NCI-H187 treated with DMSO at 0.1 percent for 48 hours (cell line): ENCODE measurements at regions not wholly inside any gene's neighbourhood (a gene's known extent, or its start where the extent isn't known, plus 50 kb on each side); places are given as distances from the start of the nearest gene placed in this dataset.

ENCODE experiments used
- DNase-seq: peaks from one replicate; lab custom pipeline; 2025; lab: John Stamatoyannopoulos, UW

DNA sequence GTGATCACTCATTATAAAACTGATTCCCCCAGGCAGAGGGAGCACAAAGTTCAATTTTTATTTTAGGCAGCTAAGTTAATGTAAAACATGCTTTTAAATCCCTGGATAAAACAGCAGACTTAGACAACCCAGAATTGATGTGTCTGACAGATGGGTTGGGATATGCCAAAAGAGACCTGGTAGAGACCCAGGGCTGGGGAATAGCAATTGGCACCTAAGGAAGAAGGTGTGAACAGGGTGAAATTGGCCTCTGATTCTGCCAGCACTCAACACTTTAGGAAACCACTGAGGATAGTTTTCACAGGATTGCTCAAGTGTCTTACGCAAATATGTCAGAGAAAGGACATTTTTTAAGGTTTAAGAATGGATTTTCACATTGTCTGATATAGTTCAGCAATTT is 938.2 kb upstream of the CDH8 start:
- no peak for DNase-seq

DNA sequence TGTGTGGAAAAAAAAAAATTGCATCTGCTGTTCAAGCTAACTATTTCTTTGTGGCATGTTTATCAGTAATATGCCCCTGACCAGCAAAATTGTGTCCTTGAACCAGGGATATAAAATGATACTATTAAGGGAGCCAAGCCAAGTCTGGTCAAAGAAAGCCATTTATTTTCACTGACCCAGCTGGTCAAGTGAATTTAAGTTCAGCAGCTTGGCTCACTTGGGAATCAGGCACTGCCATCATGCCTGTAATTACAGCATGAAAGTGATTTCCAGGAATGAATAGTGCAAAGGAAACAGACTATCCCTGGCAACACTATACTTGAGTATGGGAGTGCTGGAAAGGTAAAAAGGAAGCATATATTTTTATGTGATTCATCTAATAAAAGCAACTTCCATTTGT is 934.6 kb upstream of the CDH8 start:
- DNase-seq: no peak

DNA sequence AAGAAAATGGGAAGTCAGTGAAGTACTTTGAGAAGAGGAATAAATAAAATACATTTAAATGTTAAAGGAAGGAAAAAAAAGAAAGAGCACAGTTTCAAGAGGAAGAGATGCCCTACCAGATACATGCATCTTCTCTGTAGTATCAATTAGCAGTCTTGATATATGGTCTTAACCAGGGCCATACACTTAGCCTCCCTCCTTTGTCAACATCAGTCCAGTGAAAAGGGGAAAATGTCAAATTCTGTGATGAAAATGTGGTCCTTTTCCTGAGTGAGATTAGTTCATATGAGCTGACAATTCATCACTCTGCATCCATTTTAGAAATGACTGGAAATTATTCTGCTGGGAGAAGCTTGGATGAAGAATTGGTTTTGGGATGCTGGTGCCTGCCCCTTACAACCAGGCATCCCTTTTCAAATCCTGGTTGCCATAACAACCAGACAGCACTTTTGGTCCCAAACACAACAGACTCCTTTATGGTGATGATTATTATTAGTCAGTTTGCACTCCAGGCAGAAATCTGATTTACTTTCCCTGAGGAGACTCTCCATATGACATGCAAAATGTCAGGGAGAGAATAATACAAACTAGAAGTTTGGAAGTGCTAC is 933.6 kb upstream of the CDH8 start:
- no peak for DNase-seq

DNA sequence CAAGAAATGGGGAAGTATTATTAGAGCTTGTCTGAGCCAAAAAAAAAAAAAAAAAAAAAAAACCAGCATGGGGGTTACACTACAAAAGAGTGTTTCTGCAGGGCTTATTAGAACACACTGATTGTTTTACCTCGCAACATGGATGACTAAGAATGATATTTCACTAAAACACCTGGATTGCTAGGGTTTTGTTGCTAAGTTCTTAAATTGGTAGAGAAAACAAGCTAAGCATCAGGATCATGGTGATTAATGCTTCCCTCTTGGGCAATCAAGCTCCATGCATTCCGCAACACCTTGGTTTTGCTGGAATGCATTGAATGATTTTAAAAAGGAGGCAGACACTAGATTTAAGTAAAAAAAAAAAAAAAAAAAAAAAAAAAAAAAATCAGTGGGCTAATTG is 931.4 kb upstream of the CDH8 start:
- DNase-seq: no peak

DNA sequence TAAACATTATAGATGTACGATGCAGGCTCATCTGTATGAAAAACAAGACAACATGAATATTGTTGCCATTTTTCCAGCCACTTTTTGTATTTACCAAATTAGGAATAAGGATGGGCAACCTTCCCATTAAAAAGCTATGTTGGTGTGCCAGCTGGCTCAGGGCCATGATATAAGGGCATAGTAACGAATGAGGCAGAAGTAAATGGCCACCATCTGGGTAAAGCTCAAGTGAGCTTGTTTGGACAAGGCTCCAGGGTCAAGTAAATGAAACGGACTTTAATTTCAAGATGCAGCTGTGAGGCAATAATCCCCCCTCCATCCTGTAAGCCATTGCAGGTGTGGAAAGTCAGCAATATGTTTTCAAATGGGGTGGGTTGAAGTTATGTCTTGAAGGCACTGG is 930.9 kb upstream of the CDH8 start:
- DNase-seq: no peak

DNA sequence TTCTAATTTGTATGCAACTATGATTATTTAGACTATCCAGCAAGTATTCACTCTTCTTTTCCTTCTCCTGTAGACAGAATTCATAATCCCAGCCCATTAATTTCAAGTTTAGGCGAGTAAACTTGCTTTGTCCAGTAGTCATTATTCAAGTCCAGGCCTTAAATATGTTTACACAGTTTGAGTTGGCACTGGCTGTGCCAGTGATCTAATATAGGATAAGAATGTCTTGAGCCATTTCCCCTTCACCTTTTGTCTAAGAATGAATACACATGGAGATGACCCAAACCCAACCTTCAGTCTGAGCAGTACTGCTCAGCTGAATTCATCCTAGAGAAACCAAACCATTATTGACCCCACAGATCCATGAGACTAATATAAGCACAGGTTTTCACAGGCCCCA is 930.4 kb upstream of the CDH8 start:
- no peak for DNase-seq

DNA sequence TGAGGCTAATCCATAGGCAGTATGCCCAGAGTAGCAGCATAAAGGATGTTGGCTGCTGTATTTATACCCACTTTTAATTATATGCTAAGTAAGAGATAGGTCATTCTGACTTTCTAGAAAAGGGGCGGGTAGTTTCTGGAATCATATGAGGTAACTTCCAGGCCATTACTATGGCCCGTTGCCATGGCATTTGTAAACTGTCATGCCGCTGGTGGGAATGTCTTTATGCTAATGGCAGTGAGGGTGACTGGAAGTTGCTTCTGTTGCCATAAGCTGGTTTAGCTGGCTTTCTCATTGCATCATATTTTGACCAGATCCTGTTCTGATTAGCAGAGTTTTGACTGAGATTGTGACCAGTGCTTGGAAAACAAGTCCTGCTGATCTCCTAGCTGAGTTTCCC is 929.6 kb upstream of the CDH8 start:
- no peak for DNase-seq

DNA sequence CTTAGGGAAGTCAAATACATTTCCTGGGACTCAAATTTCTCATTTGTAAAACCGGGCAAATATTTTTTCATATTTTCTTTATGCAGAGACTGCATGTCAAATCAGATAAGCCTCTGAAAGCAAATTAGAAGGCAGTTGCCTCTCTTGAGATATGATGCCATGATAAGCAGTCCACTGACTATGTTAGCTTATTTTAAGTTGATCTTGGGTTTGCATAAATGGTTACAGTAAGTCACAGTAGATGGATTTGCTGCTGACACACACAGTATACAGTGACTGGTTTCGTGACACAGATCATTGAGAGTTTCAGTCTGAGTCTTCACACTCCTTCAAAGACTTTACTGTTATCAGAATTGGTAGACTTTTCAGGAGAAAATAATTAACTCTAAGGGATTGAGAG is 927.6 kb upstream of the CDH8 start:
- DNase-seq: no peak

DNA sequence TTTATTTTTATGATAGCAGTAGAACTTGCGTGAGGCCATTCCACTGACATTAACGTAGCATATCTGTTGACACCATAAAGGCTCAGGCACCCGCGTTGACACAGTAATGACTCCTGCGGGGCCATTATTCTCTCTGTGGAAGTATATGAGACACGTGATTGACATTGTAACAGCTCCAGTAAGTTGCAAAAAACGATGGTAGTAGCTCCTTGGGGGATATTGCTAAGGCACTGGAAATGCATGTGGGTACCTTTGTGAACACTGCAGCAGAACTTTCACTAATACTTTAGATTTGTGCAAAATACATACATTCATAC is 918.8 kb upstream of the CDH8 start:
- no peak for DNase-seq

DNA sequence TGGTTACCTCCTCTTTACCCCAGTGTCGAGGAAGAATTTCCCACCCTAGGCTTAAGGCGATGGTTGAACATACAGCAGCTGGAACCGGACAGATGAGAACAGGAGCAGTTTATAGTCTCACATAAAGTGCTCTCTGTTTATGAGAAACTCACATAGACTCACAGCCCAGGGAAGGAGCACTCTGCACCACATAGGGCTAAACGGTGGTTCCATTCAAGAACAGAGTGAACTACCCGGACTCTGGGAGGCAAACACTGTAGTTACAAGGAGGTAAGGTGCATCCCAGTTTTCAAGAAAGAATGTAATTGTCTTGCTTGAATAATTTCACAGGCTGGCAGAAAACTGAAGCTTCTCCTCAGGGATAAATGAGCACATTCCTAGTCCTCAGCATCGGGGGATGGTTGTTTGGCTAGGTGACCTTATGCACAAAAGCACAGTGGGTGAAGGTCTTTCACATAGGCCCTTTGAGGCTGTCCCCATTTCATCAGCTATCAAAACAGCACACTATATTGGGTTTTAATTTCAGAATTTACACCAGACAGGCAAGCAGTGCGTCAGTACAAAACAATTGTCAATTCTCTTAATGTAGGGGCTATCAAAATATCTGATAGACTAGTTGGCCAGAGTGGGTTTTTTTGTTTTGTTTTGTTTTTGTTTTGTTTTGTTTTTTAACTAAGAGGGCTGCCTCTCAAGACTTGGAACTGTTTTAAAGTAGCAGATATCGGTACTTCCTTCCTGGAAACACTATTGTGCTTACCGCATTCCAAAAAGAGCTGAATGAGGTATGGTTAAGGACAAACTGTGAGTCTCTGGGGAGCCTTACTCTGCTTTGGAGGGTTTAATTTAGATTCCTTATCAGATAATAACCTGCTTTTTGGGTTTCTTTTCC is 918.1 kb upstream of the CDH8 start:
- no peak for DNase-seq

DNA sequence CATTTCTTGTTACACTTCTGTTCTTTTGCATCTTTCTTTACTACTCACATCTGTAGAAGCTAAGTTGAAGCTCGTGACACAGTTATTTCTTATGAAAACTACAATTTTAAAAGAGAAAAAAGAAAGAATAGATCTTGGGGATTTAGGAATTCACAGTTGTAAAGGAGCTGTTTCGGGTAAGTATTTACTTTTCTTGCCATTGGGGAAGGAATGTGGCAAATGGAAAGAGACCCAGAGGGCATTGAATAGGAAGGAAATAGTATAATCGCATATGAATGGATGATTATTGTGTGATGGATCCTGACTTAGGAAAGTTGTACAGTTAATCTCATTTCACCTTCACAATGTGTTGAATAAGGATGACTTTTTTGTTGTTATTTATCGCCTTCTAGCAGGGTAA is 914.1 kb upstream of the CDH8 start:
- no peak for DNase-seq

DNA sequence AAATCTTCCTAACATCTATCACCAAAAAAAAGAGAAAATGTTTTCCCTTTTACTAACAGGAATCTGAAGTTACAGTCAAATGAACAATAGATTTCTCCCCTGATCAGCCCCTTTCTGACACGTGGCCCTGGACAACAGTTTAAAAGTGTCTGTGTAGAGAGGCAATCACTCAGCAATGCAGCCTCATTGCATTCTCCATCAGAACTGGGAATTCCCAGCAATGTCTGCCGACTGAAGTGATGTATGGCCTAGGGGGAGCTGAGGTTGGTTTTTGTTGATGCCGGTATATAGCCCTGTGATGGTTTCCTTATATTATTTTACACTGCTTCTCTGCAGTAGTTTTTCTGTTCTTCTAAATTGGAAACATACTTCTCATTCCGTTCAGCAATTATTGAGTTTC is 904.3 kb upstream of the CDH8 start:
- no peak for DNase-seq

DNA sequence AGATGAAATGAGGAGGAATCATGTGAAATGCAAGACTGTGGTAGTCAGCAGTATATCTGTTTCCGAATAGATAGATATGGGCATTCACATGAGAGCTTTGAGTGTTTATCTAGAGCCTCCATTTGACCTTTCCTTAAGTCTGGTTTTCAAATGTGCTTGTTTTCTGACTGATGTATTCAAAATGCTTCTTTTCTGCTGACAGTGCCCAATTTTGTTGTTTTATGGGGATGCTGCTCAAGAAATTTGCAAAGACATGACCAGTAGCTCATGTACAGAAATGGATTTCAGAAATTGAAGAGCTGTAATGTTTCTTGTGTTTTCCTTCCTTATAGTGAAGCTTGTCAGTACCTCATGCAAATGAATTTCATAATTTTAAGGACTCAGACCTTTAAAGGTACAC is 903.4 kb upstream of the CDH8 start:
- no peak for DNase-seq

DNA sequence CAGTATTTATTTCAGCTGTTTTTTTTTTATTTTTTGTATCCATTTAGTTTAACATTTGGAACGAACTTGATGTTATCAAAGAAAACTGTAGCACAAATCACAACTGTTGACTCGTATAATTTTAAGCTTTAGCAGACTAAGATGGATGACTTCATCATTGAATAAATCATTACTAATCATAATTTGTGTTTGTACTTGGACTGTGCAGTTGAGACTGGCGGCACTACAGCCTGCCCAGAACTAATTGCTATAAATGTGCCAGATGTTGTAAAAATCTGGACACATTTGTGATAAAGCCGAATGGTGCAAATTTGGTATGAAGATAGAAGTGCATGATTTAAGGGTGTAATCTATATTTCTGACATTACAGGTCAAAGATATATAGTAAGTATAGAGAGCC is 897.7 kb upstream of the CDH8 start:
- DNase-seq: no peak

DNA sequence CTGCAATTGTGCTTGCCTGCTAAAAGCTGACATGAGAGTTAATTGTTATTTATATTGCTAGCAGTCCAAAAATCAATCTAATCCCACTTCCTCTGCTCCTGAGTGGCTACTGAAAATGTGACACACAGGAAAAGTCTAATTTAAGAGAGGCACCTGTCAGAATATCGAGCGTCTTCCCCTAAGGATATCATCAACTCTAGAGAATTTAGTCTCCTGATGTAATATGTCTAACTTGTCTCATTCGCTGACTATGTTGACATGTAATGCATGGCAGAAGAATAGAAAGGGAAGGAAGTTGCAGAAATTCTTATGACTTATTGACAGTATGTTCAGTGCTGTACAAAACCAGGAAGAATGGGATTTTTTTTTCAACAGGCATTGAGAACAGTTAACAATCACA is 893.4 kb upstream of the CDH8 start:
- no peak for DNase-seq

DNA sequence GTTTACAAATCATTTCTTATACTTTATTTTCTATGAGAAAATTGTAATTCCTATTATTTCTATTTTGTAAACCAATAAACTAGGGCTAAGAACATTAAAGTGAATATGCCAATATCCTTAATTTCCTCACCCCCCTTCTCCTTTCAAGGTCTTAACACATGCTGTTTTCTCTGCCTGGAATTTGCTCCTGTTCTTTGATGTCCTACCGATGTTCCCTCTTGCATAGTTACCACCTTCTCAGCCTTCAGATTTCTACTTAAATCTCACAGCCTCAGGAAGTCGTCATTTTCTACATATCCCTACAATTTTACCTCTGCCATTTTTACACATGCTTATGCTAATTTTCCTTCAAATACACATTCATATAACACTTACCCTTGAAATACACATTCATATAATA is 890.9 kb upstream of the CDH8 start:
- no peak for DNase-seq

DNA sequence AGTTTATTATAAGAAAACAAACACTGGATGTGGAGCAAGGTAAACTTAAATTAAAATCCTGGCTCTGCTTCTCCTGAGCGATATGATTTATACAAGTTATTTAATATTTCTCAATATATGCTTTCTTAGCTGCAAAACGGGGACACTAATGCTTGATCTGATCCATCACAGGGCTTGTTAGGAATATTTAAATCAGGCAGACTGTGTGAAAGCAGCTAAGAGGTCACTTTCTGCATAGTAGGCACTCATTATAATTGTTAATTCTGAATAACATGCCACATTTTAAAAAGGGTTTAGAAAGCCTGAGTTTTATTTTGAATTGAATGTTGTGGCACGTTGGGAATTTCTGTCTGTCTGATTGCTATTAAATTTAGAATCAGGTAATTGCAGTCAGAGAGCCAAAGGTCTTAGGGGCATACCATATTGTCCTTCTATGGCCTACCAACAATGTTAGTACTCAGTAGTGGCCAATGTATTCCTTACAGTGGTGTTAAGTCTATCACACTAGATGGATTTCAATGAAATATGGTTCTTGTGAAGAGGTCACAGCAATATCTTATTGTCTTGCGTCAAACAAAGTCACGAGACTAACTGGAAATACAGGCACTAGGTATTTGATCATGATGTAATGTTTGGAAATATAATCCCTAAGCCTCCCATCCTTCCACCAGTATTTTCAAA is 890.0 kb upstream of the CDH8 start:
- no peak for DNase-seq

DNA sequence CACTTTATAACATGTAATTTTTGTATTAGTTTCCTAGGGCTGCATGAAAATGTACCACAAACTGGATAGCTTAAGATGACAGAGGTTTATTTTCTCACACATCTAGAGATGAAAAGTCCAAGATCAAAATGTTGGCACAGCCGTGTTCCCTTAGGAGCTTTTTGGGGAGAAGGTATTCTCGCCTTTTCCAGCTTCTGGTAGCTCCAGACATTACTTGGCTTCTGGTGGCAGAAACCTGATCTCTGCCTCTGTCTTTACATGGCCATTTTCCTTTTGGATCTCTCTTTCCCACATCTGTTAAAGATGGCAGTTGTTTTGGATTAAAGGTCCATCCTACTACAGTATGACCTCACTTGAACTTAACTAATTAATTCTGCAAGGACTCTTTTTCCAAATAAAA is 885.7 kb upstream of the CDH8 start:
- DNase-seq: no peak

DNA sequence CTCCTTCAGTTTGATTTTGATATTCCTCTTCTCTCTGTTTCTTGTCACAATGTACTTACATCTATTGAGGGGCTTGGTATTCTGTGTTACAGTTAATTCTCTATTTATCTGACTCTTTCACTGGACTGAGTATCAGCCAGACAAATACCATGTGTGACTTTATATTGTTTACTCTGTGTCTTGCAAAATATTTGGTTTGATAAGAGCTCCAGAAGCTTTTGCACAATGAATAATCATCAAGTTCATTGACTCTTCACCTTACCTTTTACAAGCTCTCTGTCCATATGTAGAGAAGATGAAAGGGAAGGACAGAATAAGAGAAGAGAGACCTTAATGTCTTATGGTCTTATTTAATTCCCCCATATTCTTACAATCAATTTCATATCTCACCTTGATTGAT is 877.7 kb upstream of the CDH8 start:
- no peak for DNase-seq

DNA sequence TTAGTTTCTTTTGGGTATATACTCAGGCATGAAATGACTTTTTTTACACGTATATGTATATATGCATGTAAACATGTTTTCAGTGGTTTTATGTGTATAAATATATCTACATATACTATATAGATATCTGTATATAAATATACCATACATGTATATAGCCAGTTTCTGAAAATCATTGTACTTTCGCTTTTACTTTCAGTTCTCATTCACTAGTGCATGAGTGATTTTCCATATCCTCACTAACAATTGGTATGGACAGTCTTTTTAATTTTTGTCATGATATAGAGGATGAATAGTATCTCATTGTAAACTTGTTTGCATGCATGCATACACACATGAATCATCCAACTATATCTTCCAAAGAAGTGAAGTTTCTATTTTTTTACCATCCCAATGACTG is 877.1 kb upstream of the CDH8 start:
- DNase-seq: no peak

DNA sequence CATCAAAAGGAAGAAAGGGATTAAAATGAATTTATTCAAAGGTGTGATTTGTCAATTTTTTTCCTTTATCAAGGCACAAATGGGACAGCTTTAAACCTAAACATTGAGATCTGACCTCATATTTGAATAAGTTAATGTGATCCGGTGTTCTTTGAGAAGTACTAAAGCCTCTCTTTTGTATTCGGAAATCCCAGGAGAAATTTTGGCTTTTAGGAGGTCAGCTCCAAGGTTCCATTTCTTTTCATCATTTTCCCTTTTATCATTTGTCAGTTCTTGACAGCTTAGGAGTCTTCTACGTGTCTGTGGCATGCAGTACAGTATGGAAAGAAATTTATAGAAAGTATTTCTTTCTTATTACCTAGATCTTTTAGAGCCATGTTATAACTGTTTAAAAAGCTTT is 873.4 kb upstream of the CDH8 start:
- no peak for DNase-seq

DNA sequence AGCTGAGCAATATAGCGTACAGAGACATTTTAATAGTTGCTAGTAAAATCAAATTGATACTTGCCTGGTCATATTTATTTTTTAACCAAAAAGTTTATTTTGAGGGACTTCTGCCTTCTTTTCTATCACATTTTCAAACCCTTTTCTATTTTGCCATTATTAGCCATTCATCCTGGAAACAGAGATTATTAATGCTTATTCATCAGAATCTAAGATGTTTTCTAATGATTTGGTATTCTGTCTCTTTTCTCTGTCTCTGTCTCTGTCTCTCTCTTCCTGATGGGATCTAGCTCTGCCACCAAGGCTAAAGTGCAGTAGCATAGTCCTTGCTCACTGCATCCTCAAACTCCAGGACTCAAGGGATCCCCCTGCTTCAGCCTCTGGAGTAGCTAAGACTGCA is 871.3 kb upstream of the CDH8 start:
- no peak for DNase-seq

DNA sequence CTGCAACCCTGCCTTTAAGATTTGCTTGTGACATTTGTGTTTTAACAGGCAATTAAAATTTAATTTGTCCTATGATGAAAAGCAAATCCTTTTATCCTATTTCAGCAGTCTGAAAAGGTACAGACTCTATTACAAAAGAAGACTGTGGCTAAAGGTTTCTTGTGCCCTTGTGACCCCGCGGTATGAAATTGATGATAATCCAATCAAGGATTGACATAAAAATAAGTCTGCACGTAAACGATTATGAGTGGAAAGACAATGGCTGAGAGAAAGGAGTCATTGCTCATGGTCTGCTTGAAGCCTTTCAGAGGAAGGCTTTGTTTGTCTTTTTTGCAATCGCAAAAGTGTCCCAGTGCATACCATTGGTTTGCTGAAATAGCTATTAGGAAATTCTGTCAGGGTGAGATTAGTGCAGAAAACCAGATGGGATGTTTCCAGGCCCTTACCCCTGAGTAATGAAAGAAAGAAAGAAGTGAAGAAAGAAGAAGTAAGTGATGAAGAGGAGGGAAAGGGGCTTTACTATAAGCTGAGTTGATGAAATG is 867.8 kb upstream of the CDH8 start:
- no peak for DNase-seq
